Fibroblast of lung (primary cell): ENCODE measurements at regions not wholly inside any gene's neighbourhood (a gene's known extent, or its start where the extent isn't known, plus 50 kb on each side); places are given as distances from the start of the nearest gene placed in this dataset.

Experiments used
- DNase-seq, 2 donors: peaks; one replicate each; pipeline versions ENCODE4 v3.0.0 to v3.0.0-alpha.2; 2010; ENCODE audit warnings: low read depth in 2 of 2
- H2AFZ ChIP-seq: 2 replicates; pipeline ENCODE4 v1.5.1; 2012; ENCODE audit warnings: low read length, control low read depth, inconsistent platforms
- H3K27ac ChIP-seq: 2 replicates; pipeline ENCODE4 v1.5.1; 2011; ENCODE audit warnings: low read length, control low read depth; ENCODE audit not compliant: insufficient read depth
- H3K27me3 ChIP-seq: 2 replicates; pipeline ENCODE4 v1.5.1; 2011; ENCODE audit warnings: mild to moderate bottlenecking, low read length; ENCODE audit not compliant: control insufficient read depth, insufficient read depth
- H3K36me3 ChIP-seq: 2 replicates; pipeline ENCODE4 v1.5.1; 2011; ENCODE audit warnings: low read length; ENCODE audit not compliant: control insufficient read depth, insufficient read depth
- H3K4me1 ChIP-seq: 2 replicates; pipeline ENCODE4 v1.5.1; 2011; ENCODE audit warnings: low read length; ENCODE audit not compliant: control insufficient read depth, insufficient read depth; ENCODE audit errors: extremely low read depth
- H3K4me2 ChIP-seq: 2 replicates; pipeline ENCODE4 v1.5.1; 2011; ENCODE audit warnings: low read length, control low read depth; ENCODE audit not compliant: insufficient read depth; ENCODE audit errors: extremely low read depth
- H3K4me3 ChIP-seq, 4 experiments: fragments of 200-600 bp in 1 of 4; sonication (generic) in 1 of 4; replicated peaks in 1 of 4; 2 replicates each; pipeline ENCODE4 v1.5.1; 2011 to 2016; ENCODE audit warnings: low read length in 4 of 4, low read depth in 3 of 4, mild to moderate bottlenecking in 3 of 4, control low read depth in 2 of 4, inconsistent platforms in 1 of 4, mixed read lengths in 1 of 4; ENCODE audit not compliant: insufficient read depth in 1 of 4; ENCODE audit errors: control extremely low read depth in 1 of 4
- H3K79me2 ChIP-seq: 2 replicates; pipeline ENCODE4 v1.5.1; 2012; ENCODE audit warnings: mild to moderate bottlenecking, low read length, inconsistent platforms; ENCODE audit not compliant: control insufficient read depth, insufficient read depth
- H3K9ac ChIP-seq: 2 replicates; pipeline ENCODE4 v1.5.1; 2011; ENCODE audit warnings: mild to moderate bottlenecking, low read length, control low read depth; ENCODE audit not compliant: insufficient read depth
- H3K9me3 ChIP-seq: 2 replicates; pipeline ENCODE4 v1.5.1; 2012; ENCODE audit warnings: low read depth, low read length; ENCODE audit not compliant: control insufficient read depth, insufficient read depth
- H4K20me1 ChIP-seq: 2 replicates; pipeline ENCODE4 v1.5.1; 2011; ENCODE audit warnings: low read length; ENCODE audit not compliant: control insufficient read depth, insufficient read depth; ENCODE audit errors: extremely low read depth
- EZH2 ChIP-seq: IDR thresholded peaks from 2 replicates; pipeline ENCODE4 v1.5.1; 2012; ENCODE audit warnings: low read length, control low read depth, mild to moderate bottlenecking; ENCODE audit errors: missing control alignments
- TF ChIP-seq, protein P1 (sequence below), 2 donors: IDR thresholded peaks in 1 of 2; conservative IDR thresholded peaks in 1 of 2; 1 replicate in 1 of 2; 2 replicates in 1 of 2; pipeline ENCODE4 v1.5.1; 2011 to 2012; ENCODE audit warnings: low read length in 2 of 2, control low read depth in 1 of 2, inconsistent platforms in 1 of 2, low read depth in 1 of 2, mild to moderate bottlenecking in 1 of 2

DNA sequence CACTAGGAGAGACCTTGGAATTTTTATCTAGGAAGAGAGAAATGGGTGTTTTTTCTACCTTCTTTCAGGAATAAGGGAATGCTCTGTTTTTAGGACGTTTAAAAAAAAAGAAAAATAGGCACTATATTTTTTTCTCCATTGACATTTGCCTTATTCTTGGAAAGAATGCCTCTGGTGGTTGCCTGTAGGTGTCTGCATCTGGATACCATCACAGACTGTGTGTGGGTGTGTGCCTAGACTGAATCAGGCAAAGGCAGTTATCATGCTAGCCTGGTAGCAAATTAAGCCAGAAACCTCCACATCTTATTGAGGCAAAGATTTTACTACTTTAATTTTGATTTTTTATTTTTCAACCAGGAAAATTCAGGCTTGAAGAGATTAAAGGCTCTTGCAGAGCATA is 513.6 kb upstream of the KCNMB2 start:
- no peak for TF ChIP-seq EZH2
- TF ChIP-seq, protein P1, sequence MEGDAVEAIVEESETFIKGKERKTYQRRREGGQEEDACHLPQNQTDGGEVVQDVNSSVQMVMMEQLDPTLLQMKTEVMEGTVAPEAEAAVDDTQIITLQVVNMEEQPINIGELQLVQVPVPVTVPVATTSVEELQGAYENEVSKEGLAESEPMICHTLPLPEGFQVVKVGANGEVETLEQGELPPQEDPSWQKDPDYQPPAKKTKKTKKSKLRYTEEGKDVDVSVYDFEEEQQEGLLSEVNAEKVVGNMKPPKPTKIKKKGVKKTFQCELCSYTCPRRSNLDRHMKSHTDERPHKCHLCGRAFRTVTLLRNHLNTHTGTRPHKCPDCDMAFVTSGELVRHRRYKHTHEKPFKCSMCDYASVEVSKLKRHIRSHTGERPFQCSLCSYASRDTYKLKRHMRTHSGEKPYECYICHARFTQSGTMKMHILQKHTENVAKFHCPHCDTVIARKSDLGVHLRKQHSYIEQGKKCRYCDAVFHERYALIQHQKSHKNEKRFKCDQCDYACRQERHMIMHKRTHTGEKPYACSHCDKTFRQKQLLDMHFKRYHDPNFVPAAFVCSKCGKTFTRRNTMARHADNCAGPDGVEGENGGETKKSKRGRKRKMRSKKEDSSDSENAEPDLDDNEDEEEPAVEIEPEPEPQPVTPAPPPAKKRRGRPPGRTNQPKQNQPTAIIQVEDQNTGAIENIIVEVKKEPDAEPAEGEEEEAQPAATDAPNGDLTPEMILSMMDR (conservative IDR thresholded peaks at IDR 0.05 in 1 of 2, IDR thresholded peaks at IDR 0.05 in 1 of 2; ENCODE audit: low read depth in 1 of 2, low read length in 2 of 2): no peak
- DNase-seq: peak in 1 of 2 donors; percentile 38
- no peak overlapping the region for H3K4me3 ChIP-seq
- no peaks in the 10 kb centered on the region for H3K79me2 ChIP-seq
- H3K9me3 ChIP-seq: no peaks in the 10 kb centered on the region
- H4K20me1 ChIP-seq: no peaks in the 10 kb centered on the region
- H3K4me1 ChIP-seq: no peaks in the 10 kb centered on the region
- H2AFZ ChIP-seq: no peak overlapping the region
- no peaks in the 10 kb centered on the region for H3K27me3 ChIP-seq
- H3K4me2 ChIP-seq: no peak overlapping the region
- H3K27ac ChIP-seq: no peak overlapping the region
- no peaks in the 10 kb centered on the region for H3K36me3 ChIP-seq
- no peak overlapping the region for H3K9ac ChIP-seq

DNA sequence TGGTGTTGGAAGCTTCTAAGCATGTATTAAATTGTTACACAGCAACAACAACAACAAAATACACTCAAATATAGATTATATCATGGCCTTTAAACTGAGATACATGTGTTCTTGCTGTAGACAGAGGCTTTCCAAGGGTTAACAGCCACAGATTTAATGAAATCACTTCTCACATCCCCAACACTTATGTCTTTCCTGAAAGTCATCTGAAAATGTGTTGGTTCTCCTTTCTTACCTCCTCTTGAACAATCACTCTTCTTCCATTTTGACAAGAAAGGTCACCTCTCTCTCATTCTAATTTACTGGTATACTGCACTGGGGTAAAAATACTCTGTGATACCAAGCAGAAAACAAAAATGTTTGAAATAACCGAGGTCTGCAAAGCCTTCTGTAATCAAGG is 507.3 kb upstream of the KCNMB2 start:
- Histone ChIP-seq H2AFZ (no peak overlapping the region), H3K79me2 (no peaks in the 10 kb centered on the region), H3K27me3 (no peaks in the 10 kb centered on the region), H3K4me3 (no peak overlapping the region), H3K4me2 (no peak overlapping the region), H3K36me3 (no peaks in the 10 kb centered on the region), H3K4me1 (no peaks in the 10 kb centered on the region), H3K27ac (no peak overlapping the region), H3K9me3 (no peaks in the 10 kb centered on the region), H4K20me1 (no peaks in the 10 kb centered on the region), H3K9ac (no peak overlapping the region)
- TF ChIP-seq EZH2: no peak
- TF ChIP-seq, protein P1 (conservative IDR thresholded peaks at IDR 0.05 in 1 of 2, IDR thresholded peaks at IDR 0.05 in 1 of 2; ENCODE audit: low read depth in 1 of 2, low read length in 2 of 2): no peak
- DNase-seq: no peak

DNA sequence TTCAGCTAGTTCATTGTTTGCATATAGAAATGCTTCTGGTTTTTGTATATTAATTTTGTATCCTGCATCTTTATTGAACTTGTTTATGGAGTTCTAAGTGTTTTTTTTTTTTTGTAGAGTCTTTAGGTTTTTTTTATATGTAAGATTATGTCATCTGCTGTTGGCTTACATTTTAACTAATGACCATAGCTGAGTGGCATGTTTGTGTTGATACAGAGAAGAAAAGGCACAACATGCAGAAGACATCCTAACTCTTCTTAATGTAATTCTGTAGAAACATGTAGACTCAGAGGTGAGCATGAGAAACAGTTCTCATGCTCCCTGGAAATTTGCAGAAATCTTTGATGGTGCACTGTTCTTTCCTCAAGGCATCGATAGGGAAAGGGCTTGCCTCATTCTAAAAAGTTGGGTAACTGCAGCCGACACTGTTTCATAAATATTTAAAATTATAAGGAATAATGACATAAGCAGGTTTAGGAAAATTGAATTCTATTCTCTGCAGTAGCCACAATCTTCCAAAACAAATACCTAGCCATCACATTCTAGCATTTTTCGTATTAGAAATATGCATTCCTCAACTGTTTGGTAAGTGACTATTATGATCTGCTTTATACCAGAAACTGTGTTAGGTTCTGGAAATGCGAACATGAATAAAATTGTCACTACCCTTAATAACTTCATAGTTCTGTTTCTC is 499.6 kb upstream of the KCNMB2 start:
- Histone ChIP-seq H3K9me3 (no peaks in the 10 kb centered on the region), H3K4me3 (no peak overlapping the region), H3K4me1 (no peaks in the 10 kb centered on the region), H3K27me3 (no peaks in the 10 kb centered on the region), H3K4me2 (no peak overlapping the region), H3K79me2 (no peaks in the 10 kb centered on the region), H2AFZ (no peak overlapping the region), H3K36me3 (no peaks in the 10 kb centered on the region), H4K20me1 (no peaks in the 10 kb centered on the region), H3K9ac (no peak overlapping the region), H3K27ac (no peak overlapping the region)
- TF ChIP-seq, protein P1 (conservative IDR thresholded peaks at IDR 0.05 in 1 of 2, IDR thresholded peaks at IDR 0.05 in 1 of 2; ENCODE audit: low read depth in 1 of 2, low read length in 2 of 2): no peak
- TF ChIP-seq EZH2: no peak
- DNase-seq: peak in 1 of 2 donors; percentile 83
